ENCODE measurements at regions not wholly inside any gene's neighbourhood (a gene's known extent, or its start where the extent isn't known, plus 50 kb on each side); places are given as distances from the start of the nearest gene placed in this dataset.

- no peak overlapping the region for H3K4me3 ChIP-seq (ENCODE audit: low read length)
- no peak overlapping the region for H3K27ac ChIP-seq (ENCODE audit: low read length)
- peaks cover 24% of the 10 kb centered on the region for H3K27me3 ChIP-seq (ENCODE audit: insufficient read depth, low read length)
- H3K36me3 ChIP-seq (ENCODE audit: insufficient read depth, low read depth, low read length): no peaks in the 10 kb centered on the region
- H3K9me3 ChIP-seq (ENCODE audit: insufficient read depth, low read depth, low read length): no peaks in the 10 kb centered on the region
- H3K4me1 ChIP-seq (ENCODE audit: insufficient read depth, low read length): peaks cover 13% of the 10 kb centered on the region; the same call in 1 of the 2 replicates
- H3K9ac ChIP-seq (ENCODE audit: low read depth, low read length): no peak overlapping the region
Measured at GRCh38 chr3:72584262-72584661, 264.0 kb downstream of the SHQ1 start.

GRCh38 chr3:72582963-72583362 is 265.3 kb downstream of the SHQ1 start:
- Histone ChIP-seq H3K4me3 (ENCODE audit: low read length) (no peak overlapping the region), H3K9ac (ENCODE audit: low read depth, low read length) (no peak overlapping the region), H3K27ac (ENCODE audit: low read length) (no peak overlapping the region), H3K36me3 (ENCODE audit: insufficient read depth, low read depth, low read length) (no peaks in the 10 kb centered on the region), H3K9me3 (ENCODE audit: insufficient read depth, low read depth, low read length) (no peaks in the 10 kb centered on the region), H3K4me1 (ENCODE audit: insufficient read depth, low read length) (peaks cover 13% of the 10 kb centered on the region; the same call in 1 of the 2 replicates), H3K27me3 (ENCODE audit: insufficient read depth, low read length) (peaks cover 21% of the 10 kb centered on the region)

- Histone ChIP-seq H3K27ac (ENCODE audit: low read length) (no peak overlapping the region), H3K9ac (ENCODE audit: low read depth, low read length) (peak overlapping the region; percentile 16; the same call in 1 of the 2 replicates), H3K4me1 (ENCODE audit: insufficient read depth, low read length) (peaks cover 13% of the 10 kb centered on the region; the same call in 1 of the 2 replicates), H3K9me3 (ENCODE audit: insufficient read depth, low read depth, low read length) (no peaks in the 10 kb centered on the region), H3K27me3 (ENCODE audit: insufficient read depth, low read length) (peaks cover 16% of the 10 kb centered on the region), H3K4me3 (ENCODE audit: low read length) (0 out of 2 replicates have a peak overlapping the region, but pooled peaks have one; percentile 28), H3K36me3 (ENCODE audit: insufficient read depth, low read depth, low read length) (no peaks in the 10 kb centered on the region)
Measured at GRCh38 chr3:72582211-72582878, 265.9 kb downstream of the SHQ1 start.

GRCh38 chr3:72580900-72581299 is 267.3 kb downstream of the SHQ1 start:
- Histone ChIP-seq H3K9ac (ENCODE audit: low read depth, low read length) (no peak overlapping the region), H3K36me3 (ENCODE audit: insufficient read depth, low read depth, low read length) (no peaks in the 10 kb centered on the region), H3K9me3 (ENCODE audit: insufficient read depth, low read depth, low read length) (no peaks in the 10 kb centered on the region), H3K4me3 (ENCODE audit: low read length) (no peak overlapping the region), H3K27me3 (ENCODE audit: insufficient read depth, low read length) (peaks cover 15% of the 10 kb centered on the region), H3K4me1 (ENCODE audit: insufficient read depth, low read length) (peaks cover 13% of the 10 kb centered on the region; the same call in 1 of the 2 replicates), H3K27ac (ENCODE audit: low read length) (no peak overlapping the region)

- no peak overlapping the region for H3K9ac ChIP-seq (ENCODE audit: low read depth, low read length)
- no peak overlapping the region for H3K4me3 ChIP-seq (ENCODE audit: low read length)
- peaks cover 13% of the 10 kb centered on the region; the same call in 1 of the 2 replicates for H3K4me1 ChIP-seq (ENCODE audit: insufficient read depth, low read length)
- no peaks in the 10 kb centered on the region for H3K36me3 ChIP-seq (ENCODE audit: insufficient read depth, low read depth, low read length)
- no peak overlapping the region for H3K27ac ChIP-seq (ENCODE audit: low read length)
- no peaks in the 10 kb centered on the region for H3K9me3 ChIP-seq (ENCODE audit: insufficient read depth, low read depth, low read length)
- H3K27me3 ChIP-seq (ENCODE audit: insufficient read depth, low read length): peaks cover 11% of the 10 kb centered on the region
Measured at GRCh38 chr3:72580246-72580756, 267.9 kb downstream of the SHQ1 start.

- H3K9ac ChIP-seq (ENCODE audit: low read depth, low read length): no peak overlapping the region
- H3K27ac ChIP-seq (ENCODE audit: low read length): no peak overlapping the region
- peaks cover 10% of the 10 kb centered on the region; the same call in 1 of the 2 replicates for H3K27me3 ChIP-seq (ENCODE audit: insufficient read depth, low read length)
- no peaks in the 10 kb centered on the region for H3K9me3 ChIP-seq (ENCODE audit: insufficient read depth, low read depth, low read length)
- no peak overlapping the region for H3K4me3 ChIP-seq (ENCODE audit: low read length)
- no peaks in the 10 kb centered on the region for H3K36me3 ChIP-seq (ENCODE audit: insufficient read depth, low read depth, low read length)
- peaks cover 13% of the 10 kb centered on the region; the same call in 1 of the 2 replicates for H3K4me1 ChIP-seq (ENCODE audit: insufficient read depth, low read length)
Measured at GRCh38 chr3:72579581-72580245, 268.5 kb downstream of the SHQ1 start.

- no peak overlapping the region for H3K4me3 ChIP-seq (ENCODE audit: low read length)
- peaks cover 10% of the 10 kb centered on the region; the same call in 1 of the 2 replicates for H3K27me3 ChIP-seq (ENCODE audit: insufficient read depth, low read length)
- H3K27ac ChIP-seq (ENCODE audit: low read length): no peak overlapping the region
- peaks cover 13% of the 10 kb centered on the region; the same call in 1 of the 2 replicates for H3K4me1 ChIP-seq (ENCODE audit: insufficient read depth, low read length)
- H3K36me3 ChIP-seq (ENCODE audit: insufficient read depth, low read depth, low read length): no peaks in the 10 kb centered on the region
- H3K9me3 ChIP-seq (ENCODE audit: insufficient read depth, low read depth, low read length): no peaks in the 10 kb centered on the region
- no peak overlapping the region for H3K9ac ChIP-seq (ENCODE audit: low read depth, low read length)
Measured at GRCh38 chr3:72579191-72579580, 269.1 kb downstream of the SHQ1 start.

GRCh38 chr3:72577190-72577589 is 271.1 kb downstream of the SHQ1 start:
- H3K4me3 ChIP-seq (ENCODE audit: low read length): no peak overlapping the region
- no peak overlapping the region for H3K9ac ChIP-seq (ENCODE audit: low read depth, low read length)
- H3K27me3 ChIP-seq (ENCODE audit: insufficient read depth, low read length): peaks cover 10% of the 10 kb centered on the region; the same call in 1 of the 2 replicates
- no peak overlapping the region for H3K27ac ChIP-seq (ENCODE audit: low read length)
- peaks cover 6% of the 10 kb centered on the region; the same call in 1 of the 2 replicates for H3K4me1 ChIP-seq (ENCODE audit: insufficient read depth, low read length)
- no peaks in the 10 kb centered on the region for H3K9me3 ChIP-seq (ENCODE audit: insufficient read depth, low read depth, low read length)
- H3K36me3 ChIP-seq (ENCODE audit: insufficient read depth, low read depth, low read length): no peaks in the 10 kb centered on the region

- no peak overlapping the region for H3K27ac ChIP-seq (ENCODE audit: low read length)
- no peak overlapping the region for H3K9ac ChIP-seq (ENCODE audit: low read depth, low read length)
Measured at GRCh38 chr3:72576563-72576962, 271.7 kb downstream of the SHQ1 start.

GRCh38 chr3:72574144-72574543 is 274.1 kb downstream of the SHQ1 start:
- Histone ChIP-seq H3K9ac (ENCODE audit: low read depth, low read length) (no peak overlapping the region), H3K4me3 (ENCODE audit: low read length) (no peak overlapping the region), H3K27me3 (ENCODE audit: insufficient read depth, low read length) (0 out of 2 replicates have a peak, but pooled peaks cover under 1% of the 10 kb centered on the region), H3K9me3 (ENCODE audit: insufficient read depth, low read depth, low read length) (no peaks in the 10 kb centered on the region), H3K27ac (ENCODE audit: low read length) (no peak overlapping the region), H3K36me3 (ENCODE audit: insufficient read depth, low read depth, low read length) (no peaks in the 10 kb centered on the region), H3K4me1 (ENCODE audit: insufficient read depth, low read length) (no peaks in the 10 kb centered on the region)

More at GRCh38 chr3:72576563-72576962, 271.7 kb downstream of the SHQ1 start:
- Histone ChIP-seq H3K4me3 (ENCODE audit: low read length) (no peak overlapping the region), H3K36me3 (ENCODE audit: insufficient read depth, low read depth, low read length) (no peaks in the 10 kb centered on the region), H3K27me3 (ENCODE audit: insufficient read depth, low read length) (peaks cover 10% of the 10 kb centered on the region; the same call in 1 of the 2 replicates), H3K9me3 (ENCODE audit: insufficient read depth, low read depth, low read length) (no peaks in the 10 kb centered on the region), H3K4me1 (ENCODE audit: insufficient read depth, low read length) (peaks cover 3% of the 10 kb centered on the region; the same call in 1 of the 2 replicates)

GRCh38 chr3:72573051-72573450 is 275.2 kb downstream of the SHQ1 start:
- H3K9ac ChIP-seq (ENCODE audit: low read depth, low read length): no peak overlapping the region
- no peaks in the 10 kb centered on the region for H3K4me1 ChIP-seq (ENCODE audit: insufficient read depth, low read length)
- no peak overlapping the region for H3K27ac ChIP-seq (ENCODE audit: low read length)

More at GRCh38 chr3:72573051-72573450, 275.2 kb downstream of the SHQ1 start:
- H3K9me3 ChIP-seq (ENCODE audit: insufficient read depth, low read depth, low read length): no peaks in the 10 kb centered on the region
- H3K27me3 ChIP-seq (ENCODE audit: insufficient read depth, low read length): no peaks in the 10 kb centered on the region
- H3K36me3 ChIP-seq (ENCODE audit: insufficient read depth, low read depth, low read length): no peaks in the 10 kb centered on the region
- no peak overlapping the region for H3K4me3 ChIP-seq (ENCODE audit: low read length)
